ENCODE measurements at regions not wholly inside any gene's neighbourhood (a gene's known extent, or its start where the extent isn't known, plus 50 kb on each side); places are given as distances from the start of the nearest gene placed in this dataset.
"Not testable (repeated sequence)": the region's sequence is repeated elsewhere in the genome, so short reads cannot be mapped to it uniquely, and the experiment has no call there.

- no peak for DNase-seq (ENCODE audit: low spot score)
These were observed 304.2 kb downstream of the DNAH5 start for GRCh38 chr5:13640270-13640669.

- no peak for DNase-seq (ENCODE audit: low spot score)
These were observed 311.8 kb downstream of the DNAH5 start for GRCh38 chr5:13632676-13633075.

- DNase-seq (ENCODE audit: low spot score): no peak
These were observed 315.3 kb downstream of the DNAH5 start for GRCh38 chr5:13629218-13629617.

- no peak for DNase-seq (ENCODE audit: low spot score)
These were observed 316.6 kb downstream of the DNAH5 start for GRCh38 chr5:13627673-13628454.

- DNase-seq (ENCODE audit: low spot score): no peak
These were observed 318.8 kb downstream of the DNAH5 start for GRCh38 chr5:13625616-13626198.

GRCh38 chr5:13624283-13625074 is 320.0 kb downstream of the DNAH5 start:
- DNase-seq (ENCODE audit: low spot score): no peak

- no peak for DNase-seq (ENCODE audit: low spot score)
These were observed 330.9 kb downstream of the DNAH5 start for GRCh38 chr5:13613621-13614020.

GRCh38 chr5:13611604-13612003 is 332.9 kb downstream of the DNAH5 start:
- DNase-seq (ENCODE audit: low spot score): no peak

- no peak for DNase-seq (ENCODE audit: low spot score)
These were observed 335.0 kb downstream of the DNAH5 start for GRCh38 chr5:13609504-13609903.

GRCh38 chr5:13606051-13606450 is 338.4 kb downstream of the DNAH5 start:
- no peak for DNase-seq (ENCODE audit: low spot score)

GRCh38 chr5:13601112-13601511 is 343.4 kb downstream of the DNAH5 start:
- no peak for DNase-seq (ENCODE audit: low spot score)

GRCh38 chr5:13595978-13596377 is 348.5 kb downstream of the DNAH5 start:
- no peak for DNase-seq (ENCODE audit: low spot score)

GRCh38 chr5:13591621-13592020 is 352.9 kb downstream of the DNAH5 start:
- DNase-seq (ENCODE audit: low spot score): no peak

- no peak for DNase-seq (ENCODE audit: low spot score)
These were observed 359.2 kb downstream of the DNAH5 start for GRCh38 chr5:13585324-13585723.

- no peak for DNase-seq (ENCODE audit: low spot score)
These were observed 362.6 kb downstream of the DNAH5 start for GRCh38 chr5:13581914-13582313.

GRCh38 chr5:13581132-13581531 is 363.4 kb downstream of the DNAH5 start:
- no peak for DNase-seq (ENCODE audit: low spot score)

- DNase-seq (ENCODE audit: low spot score): no peak
These were observed 364.4 kb downstream of the DNAH5 start for GRCh38 chr5:13580058-13580457.

- not testable (repeated sequence) for DNase-seq (ENCODE audit: low spot score)
These were observed 365.4 kb downstream of the DNAH5 start for GRCh38 chr5:13579091-13579490.

- not testable (repeated sequence) for DNase-seq (ENCODE audit: low spot score)
These were observed 366.0 kb downstream of the DNAH5 start for GRCh38 chr5:13578311-13579039.

GRCh38 chr5:13574574-13574973 is 369.9 kb downstream of the DNAH5 start:
- no peak for DNase-seq (ENCODE audit: low spot score)

GRCh38 chr5:13572163-13572562 is 372.3 kb downstream of the DNAH5 start:
- DNase-seq (ENCODE audit: low spot score): no peak

GRCh38 chr5:13569090-13569715 is 375.3 kb downstream of the DNAH5 start:
- DNase-seq (ENCODE audit: low spot score): no peak
